DND-41 (cell line): ENCODE measurements at regions not wholly inside any gene's neighbourhood (a gene's known extent, or its start where the extent isn't known, plus 50 kb on each side); places are given as distances from the start of the nearest gene placed in this dataset.

Source experiments
- EZH2 ChIP-seq: IDR thresholded peaks from 3 replicates; pipeline ENCODE4 v1.6.1; 2012; ENCODE audit warnings: borderline replicate concordance, low read depth, mild to moderate bottlenecking, moderate library complexity, low read length, inconsistent platforms; ENCODE audit not compliant: severe bottlenecking
- TF ChIP-seq, protein P1 (sequence below): IDR thresholded peaks from 2 replicates; pipeline ENCODE4 v1.5.1; 2012; ENCODE audit warnings: borderline replicate concordance, low read length, moderate library complexity, mild to moderate bottlenecking; ENCODE audit not compliant: poor library complexity, severe bottlenecking; ENCODE audit errors: extremely low read depth

GRCh38 chr1:8211883-8212579 lies 105.9 kb upstream of the SLC45A1 start:
- TF ChIP-seq, protein P1, sequence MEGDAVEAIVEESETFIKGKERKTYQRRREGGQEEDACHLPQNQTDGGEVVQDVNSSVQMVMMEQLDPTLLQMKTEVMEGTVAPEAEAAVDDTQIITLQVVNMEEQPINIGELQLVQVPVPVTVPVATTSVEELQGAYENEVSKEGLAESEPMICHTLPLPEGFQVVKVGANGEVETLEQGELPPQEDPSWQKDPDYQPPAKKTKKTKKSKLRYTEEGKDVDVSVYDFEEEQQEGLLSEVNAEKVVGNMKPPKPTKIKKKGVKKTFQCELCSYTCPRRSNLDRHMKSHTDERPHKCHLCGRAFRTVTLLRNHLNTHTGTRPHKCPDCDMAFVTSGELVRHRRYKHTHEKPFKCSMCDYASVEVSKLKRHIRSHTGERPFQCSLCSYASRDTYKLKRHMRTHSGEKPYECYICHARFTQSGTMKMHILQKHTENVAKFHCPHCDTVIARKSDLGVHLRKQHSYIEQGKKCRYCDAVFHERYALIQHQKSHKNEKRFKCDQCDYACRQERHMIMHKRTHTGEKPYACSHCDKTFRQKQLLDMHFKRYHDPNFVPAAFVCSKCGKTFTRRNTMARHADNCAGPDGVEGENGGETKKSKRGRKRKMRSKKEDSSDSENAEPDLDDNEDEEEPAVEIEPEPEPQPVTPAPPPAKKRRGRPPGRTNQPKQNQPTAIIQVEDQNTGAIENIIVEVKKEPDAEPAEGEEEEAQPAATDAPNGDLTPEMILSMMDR, result no peak
- no peak for TF ChIP-seq EZH2
